HEK293T (cell line): ENCODE measurements at regions not wholly inside any gene's neighbourhood (a gene's known extent, or its start where the extent isn't known, plus 50 kb on each side); places are given as distances from the start of the nearest gene placed in this dataset.

Experiments used
- BHLHE40 ChIP-seq: fragments of 450-650 bp; IDR thresholded peaks from 2 replicates; pipeline ENCODE4 v1.6.1; 2016; ENCODE audit warnings: mild to moderate bottlenecking, moderate library complexity, borderline replicate concordance
- FOXM1 ChIP-seq: fragments of 450-650 bp; IDR thresholded peaks from 2 replicates; pipeline ENCODE4 v1.6.1; 2017; ENCODE audit warnings: mild to moderate bottlenecking, borderline replicate concordance
- NFRKB ChIP-seq: fragments of 450-650 bp; IDR thresholded peaks from 2 replicates; pipeline ENCODE4 v1.6.1; 2016; ENCODE audit warnings: mild to moderate bottlenecking, moderate library complexity
- SP1 ChIP-seq: fragments of 450-650 bp; IDR thresholded peaks from 2 replicates; pipeline ENCODE4 v1.6.1; 2017
- SUZ12 ChIP-seq: fragments of 450-650 bp; IDR thresholded peaks from 2 replicates; pipeline ENCODE4 v1.6.1; 2016; ENCODE audit warnings: mild to moderate bottlenecking

- no peak for TF ChIP-seq SP1
- no peak for TF ChIP-seq FOXM1
- no peak for TF ChIP-seq NFRKB
- no peak for TF ChIP-seq BHLHE40
- TF ChIP-seq SUZ12, result no peak
Observed at GRCh38 chr2:12109363-12110017, 363.1 kb downstream of the LPIN1 start.
